ENCODE measurements at regions not wholly inside any gene's neighbourhood (a gene's known extent, or its start where the extent isn't known, plus 50 kb on each side); places are given as distances from the start of the nearest gene placed in this dataset.

DNA sequence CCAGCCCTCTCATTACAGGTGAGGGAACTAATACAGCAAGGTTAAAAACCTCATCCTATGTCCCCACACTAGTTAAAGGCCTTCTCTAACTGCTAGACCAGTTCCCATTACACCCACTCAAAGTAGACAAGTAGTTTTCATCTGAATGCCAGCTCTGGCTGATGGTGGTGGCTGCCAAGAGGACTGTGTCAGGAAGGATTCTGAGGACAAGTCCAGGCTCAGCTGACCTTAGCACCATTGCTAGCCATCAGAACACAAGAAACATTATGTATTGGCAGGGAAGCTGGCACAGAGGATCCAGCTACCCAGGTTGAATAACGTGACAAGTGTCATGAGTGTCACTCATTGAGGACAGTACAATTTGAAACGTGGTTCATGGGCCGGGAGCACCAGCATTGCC lies 163.4 kb downstream of the HSD17B3 start:
- TF ChIP-seq FOXP2 (optimal IDR thresholded peaks at IDR 0.05; ENCODE audit: borderline replicate concordance, extremely low read depth, extremely low read length, insufficient read depth), result no peak
- no peak for TF ChIP-seq SIN3A (IDR thresholded peaks at IDR 0.05; ENCODE audit: borderline replicate concordance, insufficient read depth, low read length)
- no peak for TF ChIP-seq REST (IDR thresholded peaks at IDR 0.05; ENCODE audit: insufficient read depth in 1 of 2, low read depth in 2 of 2, low read length in 2 of 2)
- TF ChIP-seq TAF1 (IDR thresholded peaks at IDR 0.05; ENCODE audit: borderline replicate concordance, insufficient read depth, low read length), result no peak
- no peak for TF ChIP-seq POLR2AphosphoS5 (IDR thresholded peaks at IDR 0.05; ENCODE audit: low read depth, low read length)

- TF ChIP-seq SIN3A (IDR thresholded peaks at IDR 0.05; ENCODE audit: borderline replicate concordance, insufficient read depth, low read length), result no peak
- TF ChIP-seq TAF1 (IDR thresholded peaks at IDR 0.05; ENCODE audit: borderline replicate concordance, insufficient read depth, low read length), result no peak
- no peak for TF ChIP-seq FOXP2 (optimal IDR thresholded peaks at IDR 0.05; ENCODE audit: borderline replicate concordance, extremely low read depth, extremely low read length, insufficient read depth)
- TF ChIP-seq POLR2AphosphoS5 (IDR thresholded peaks at IDR 0.05; ENCODE audit: low read depth, low read length), result no peak
- no peak for TF ChIP-seq REST (IDR thresholded peaks at IDR 0.05; ENCODE audit: insufficient read depth in 1 of 2, low read depth in 2 of 2, low read length in 2 of 2)
Observed at GRCh38 chr9:96137671-96138429, 164.1 kb downstream of the HSD17B3 start.

DNA sequence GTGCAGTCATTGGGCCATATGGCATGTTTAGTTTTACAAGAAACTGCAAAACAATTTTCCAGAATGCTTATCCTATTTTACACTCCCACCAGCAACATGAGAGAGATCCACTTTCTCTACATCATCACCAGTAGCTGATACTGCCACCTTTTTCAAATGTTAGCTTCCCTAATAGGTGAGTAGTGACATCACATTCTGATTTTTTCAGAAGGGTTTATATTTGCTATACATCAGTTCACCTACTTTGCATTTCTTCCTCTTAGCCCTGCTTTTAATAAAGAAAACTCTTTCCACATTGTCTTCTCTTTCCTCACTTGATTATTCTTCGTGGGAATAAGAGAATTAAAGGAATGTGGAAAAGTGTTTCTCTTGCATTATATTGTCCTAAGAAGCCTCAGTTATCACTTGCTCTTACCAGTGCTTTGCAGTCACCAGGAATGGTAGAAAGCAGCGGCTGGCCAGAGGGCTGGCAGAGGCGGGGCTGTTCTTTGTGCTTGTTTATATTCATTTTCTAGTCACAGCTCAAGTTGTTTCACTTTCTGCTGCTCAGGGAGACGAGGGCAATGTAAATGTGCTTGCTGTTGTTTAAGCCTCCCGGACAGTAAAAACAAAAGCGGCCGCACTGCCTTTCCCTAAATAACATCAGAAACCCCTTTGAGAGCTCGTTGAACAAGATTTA lies 164.8 kb downstream of the HSD17B3 start:
- TF ChIP-seq TAF1 (IDR thresholded peaks at IDR 0.05; ENCODE audit: borderline replicate concordance, insufficient read depth, low read length), result no peak
- TF ChIP-seq POLR2AphosphoS5 (IDR thresholded peaks at IDR 0.05; ENCODE audit: low read depth, low read length), result no peak
- TF ChIP-seq SIN3A (IDR thresholded peaks at IDR 0.05; ENCODE audit: borderline replicate concordance, insufficient read depth, low read length), result no peak
- no peak for TF ChIP-seq REST (IDR thresholded peaks at IDR 0.05; ENCODE audit: insufficient read depth in 1 of 2, low read depth in 2 of 2, low read length in 2 of 2)

DNA sequence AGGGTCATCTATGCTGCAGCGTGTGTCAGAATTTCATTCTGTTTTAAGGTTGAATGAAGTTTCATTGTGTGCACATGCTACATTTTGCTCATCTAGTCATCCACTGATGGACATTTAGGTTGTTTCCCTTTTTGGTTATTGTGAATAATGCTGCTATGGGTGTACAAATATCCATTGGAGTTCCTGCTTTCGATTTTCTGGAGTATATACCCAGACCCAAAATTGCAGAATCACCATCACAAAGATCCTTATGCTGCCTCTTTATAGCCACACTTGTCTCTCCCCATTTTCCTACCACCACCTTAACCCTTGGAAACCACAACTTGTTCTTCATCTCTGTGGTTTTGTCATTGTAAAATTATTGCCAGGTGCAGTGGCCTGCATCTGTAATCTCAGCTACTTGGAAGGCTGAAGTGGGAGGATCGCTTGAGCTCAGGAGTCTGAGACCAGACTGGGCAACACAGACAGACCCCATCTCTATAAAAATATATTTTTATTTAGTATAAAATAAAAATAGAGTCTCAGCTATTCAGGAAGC lies 166.2 kb downstream of the HSD17B3 start:
- no peak for TF ChIP-seq TAF1 (IDR thresholded peaks at IDR 0.05; ENCODE audit: borderline replicate concordance, insufficient read depth, low read length)
- TF ChIP-seq FOXP2 (optimal IDR thresholded peaks at IDR 0.05; ENCODE audit: borderline replicate concordance, extremely low read depth, extremely low read length, insufficient read depth), result no peak
- no peak for TF ChIP-seq REST (IDR thresholded peaks at IDR 0.05; ENCODE audit: insufficient read depth in 1 of 2, low read depth in 2 of 2, low read length in 2 of 2)
- TF ChIP-seq SIN3A (IDR thresholded peaks at IDR 0.05; ENCODE audit: borderline replicate concordance, insufficient read depth, low read length), result no peak
- no peak for TF ChIP-seq POLR2AphosphoS5 (IDR thresholded peaks at IDR 0.05; ENCODE audit: low read depth, low read length)

Data from PFSK-1 (cell line).